ENCODE measurements at regions not wholly inside any gene's neighbourhood (a gene's known extent, or its start where the extent isn't known, plus 50 kb on each side); places are given as distances from the start of the nearest gene placed in this dataset.

GRCh38 chr2:190811811-190812210 lies 68.8 kb upstream of the GLS start:
- Histone ChIP-seq H3K9me3 (no peaks in the 10 kb centered on the region), H3K4me3 (ENCODE audit: low read depth, low read length) (no peak overlapping the region), H3K27me3 (no peaks in the 10 kb centered on the region), H3K4me1 (peaks cover 10% of the 10 kb centered on the region), H3K36me3 (no peaks in the 10 kb centered on the region)
- no peak for DNase-seq
- TF ChIP-seq, protein P1, sequence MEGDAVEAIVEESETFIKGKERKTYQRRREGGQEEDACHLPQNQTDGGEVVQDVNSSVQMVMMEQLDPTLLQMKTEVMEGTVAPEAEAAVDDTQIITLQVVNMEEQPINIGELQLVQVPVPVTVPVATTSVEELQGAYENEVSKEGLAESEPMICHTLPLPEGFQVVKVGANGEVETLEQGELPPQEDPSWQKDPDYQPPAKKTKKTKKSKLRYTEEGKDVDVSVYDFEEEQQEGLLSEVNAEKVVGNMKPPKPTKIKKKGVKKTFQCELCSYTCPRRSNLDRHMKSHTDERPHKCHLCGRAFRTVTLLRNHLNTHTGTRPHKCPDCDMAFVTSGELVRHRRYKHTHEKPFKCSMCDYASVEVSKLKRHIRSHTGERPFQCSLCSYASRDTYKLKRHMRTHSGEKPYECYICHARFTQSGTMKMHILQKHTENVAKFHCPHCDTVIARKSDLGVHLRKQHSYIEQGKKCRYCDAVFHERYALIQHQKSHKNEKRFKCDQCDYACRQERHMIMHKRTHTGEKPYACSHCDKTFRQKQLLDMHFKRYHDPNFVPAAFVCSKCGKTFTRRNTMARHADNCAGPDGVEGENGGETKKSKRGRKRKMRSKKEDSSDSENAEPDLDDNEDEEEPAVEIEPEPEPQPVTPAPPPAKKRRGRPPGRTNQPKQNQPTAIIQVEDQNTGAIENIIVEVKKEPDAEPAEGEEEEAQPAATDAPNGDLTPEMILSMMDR (IDR thresholded peaks at IDR 0.05; ENCODE audit: low read depth, low read length), result no peak

DNA sequence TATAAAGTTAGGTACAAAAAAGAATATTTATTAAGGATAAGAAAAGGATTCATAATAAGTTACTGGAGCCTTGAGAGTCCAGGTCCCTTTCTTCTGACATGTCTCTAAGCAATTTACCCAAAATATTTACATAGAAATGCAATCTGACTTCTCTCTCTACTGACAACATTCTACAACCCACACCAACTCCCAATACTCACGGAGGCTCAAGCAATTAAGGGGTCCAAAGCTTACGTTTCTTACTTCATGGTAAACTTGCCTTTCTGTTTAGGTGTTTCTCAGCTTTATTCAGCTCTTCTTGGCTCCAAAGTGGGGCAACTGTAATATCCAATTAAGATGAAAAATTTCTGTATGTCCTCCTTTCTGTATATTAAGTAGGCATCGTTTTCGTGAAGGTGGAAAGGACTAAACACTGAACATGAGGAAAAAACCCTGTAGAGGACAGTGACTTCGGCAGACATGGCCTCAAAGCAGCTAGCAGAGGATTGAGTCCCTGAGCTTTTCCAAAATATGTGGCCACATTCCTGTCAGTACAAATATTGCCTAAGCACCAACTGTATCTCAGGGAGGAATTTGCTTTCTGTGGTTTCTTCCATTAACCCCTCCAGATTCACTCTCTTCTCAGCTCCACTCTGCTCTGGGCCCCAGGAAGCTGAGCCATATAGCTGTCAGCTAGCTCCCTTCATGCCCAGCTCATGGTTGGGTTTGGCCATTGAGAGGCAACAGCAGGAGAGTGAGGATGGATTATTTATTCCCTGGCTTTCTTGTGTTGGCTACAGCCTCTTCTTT lies 67.9 kb upstream of the GLS start:
- no peaks in the 10 kb centered on the region for H3K9me3 ChIP-seq
- TF ChIP-seq, protein P1 (IDR thresholded peaks at IDR 0.05; ENCODE audit: low read depth, low read length), result no peak
- no peak for DNase-seq
- H3K27me3 ChIP-seq, result no peaks in the 10 kb centered on the region
- H3K36me3 ChIP-seq, result no peaks in the 10 kb centered on the region
- peaks cover 10% of the 10 kb centered on the region for H3K4me1 ChIP-seq
- no peak overlapping the region for H3K4me3 ChIP-seq (ENCODE audit: low read depth, low read length)

- Histone ChIP-seq H3K27me3 (no peaks in the 10 kb centered on the region), H3K9me3 (no peaks in the 10 kb centered on the region), H3K36me3 (no peaks in the 10 kb centered on the region), H3K4me1 (peaks cover 21% of the 10 kb centered on the region), H3K4me3 (ENCODE audit: low read depth, low read length) (no peak overlapping the region)
- DNase-seq, result no peak
- TF ChIP-seq, protein P1 (IDR thresholded peaks at IDR 0.05; ENCODE audit: low read depth, low read length), result no peak
These were observed 65.4 kb upstream of the GLS start for GRCh38 chr2:190815226-190815625.

- Histone ChIP-seq H3K4me1 (peaks cover 26% of the 10 kb centered on the region), H3K4me3 (ENCODE audit: low read depth, low read length) (no peak overlapping the region), H3K27me3 (no peaks in the 10 kb centered on the region), H3K36me3 (no peaks in the 10 kb centered on the region), H3K9me3 (no peaks in the 10 kb centered on the region)
- TF ChIP-seq, protein P1 (IDR thresholded peaks at IDR 0.05; ENCODE audit: low read depth, low read length), result no peak
- DNase-seq, result no peak
These were observed 63.5 kb upstream of the GLS start for GRCh38 chr2:190817082-190817481.

- no peaks in the 10 kb centered on the region for H3K27me3 ChIP-seq
- peak; percentile 39 for DNase-seq
- H3K9me3 ChIP-seq, result no peaks in the 10 kb centered on the region
- TF ChIP-seq, protein P1 (IDR thresholded peaks at IDR 0.05; ENCODE audit: low read depth, low read length), result no peak
- peaks cover 23% of the 10 kb centered on the region for H3K4me1 ChIP-seq
- H3K4me3 ChIP-seq (ENCODE audit: low read depth, low read length), result no peak overlapping the region
- no peaks in the 10 kb centered on the region for H3K36me3 ChIP-seq
These were observed 60.8 kb upstream of the GLS start for GRCh38 chr2:190819840-190820301.

- TF ChIP-seq, protein P1 (IDR thresholded peaks at IDR 0.05; ENCODE audit: low read depth, low read length), result no peak
- H3K4me3 ChIP-seq (ENCODE audit: low read depth, low read length), result no peak overlapping the region
- no peak for DNase-seq
- no peaks in the 10 kb centered on the region for H3K27me3 ChIP-seq
- no peaks in the 10 kb centered on the region for H3K36me3 ChIP-seq
- H3K9me3 ChIP-seq, result no peaks in the 10 kb centered on the region
- peaks cover 17% of the 10 kb centered on the region for H3K4me1 ChIP-seq
These were observed 60.2 kb upstream of the GLS start for GRCh38 chr2:190820416-190820815.

All from BE2C (cell line).